Stomach (tissue), 8 donors: ENCODE measurements at regions not wholly inside any gene's neighbourhood (a gene's known extent, or its start where the extent isn't known, plus 50 kb on each side); places are given as distances from the start of the nearest gene placed in this dataset.

Source experiments
- DNase-seq, 2 donors: peaks; one replicate each; pipeline versions ENCODE4 v3.0.0 to v3.0.0-alpha.2; 2013 to 2019
- H3K27ac ChIP-seq, 5 donors: fragments of 200-600 bp in 4 of 5; sonication (generic) in 4 of 5; one replicate each; pipeline ENCODE4 v1.5.1; 2013 to 2019; ENCODE audit warnings: mild to moderate bottlenecking in 1 of 5, moderate library complexity in 1 of 5
- H3K27me3 ChIP-seq, 3 donors: fragments of 200-600 bp; sonication (generic); one replicate each; pipeline ENCODE4 v1.5.1; 2017 to 2019; ENCODE audit warnings: mixed run types in 1 of 3
- H3K36me3 ChIP-seq, 4 donors: fragments of 200-600 bp; sonication (generic); 1 replicate in 3 of 4; 2 replicates in 1 of 4; pipeline ENCODE4 v1.5.1; 2016 to 2019
- H3K4me1 ChIP-seq, 4 donors: fragments of 200-600 bp; sonication (generic); one replicate each; pipeline ENCODE4 v1.5.1; 2016 to 2019
- H3K4me3 ChIP-seq, 4 donors: fragments of 200-600 bp; sonication (generic) in 3 of 4; one replicate each; pipeline ENCODE4 v1.5.1; 2016 to 2019; ENCODE audit warnings: mild to moderate bottlenecking in 1 of 4
- H3K9me3 ChIP-seq, 4 donors: fragments of 200-600 bp; sonication (generic); one replicate each; pipeline ENCODE4 v1.5.1; 2016 to 2019
- EP300 ChIP-seq: sonication (generic); formaldehyde crosslinking; IDR thresholded peaks from one replicate; pipeline ENCODE4 v1.6.1; 2017; ENCODE audit warnings: antibody characterized with exemption
- POLR2A ChIP-seq, 4 donors: fragments of 450-650 bp; IDR thresholded peaks; one replicate each; pipeline ENCODE4 v1.6.1; 2016; ENCODE audit warnings: antibody characterized with exemption in 4 of 4, control low read depth in 2 of 4, mild to moderate bottlenecking in 1 of 4, moderate library complexity in 1 of 4
- POLR2AphosphoS5 ChIP-seq, 3 donors: sonication (generic); formaldehyde crosslinking; IDR thresholded peaks; one replicate each; pipeline ENCODE4 v1.6.1; 2016; ENCODE audit warnings: antibody characterized with exemption in 3 of 3
- WGBS, 5 donors: extraction: QIAGEN DNeasy Blood & Tissue Kit in 3 of 5; methylation state at CpG; one replicate each; pipeline versions ENCODE4 v1.1.5 to v1.1.7; 2013 to 2018; 5-methylcytosine and 5-hydroxymethylcytosine counted together
- intact Hi-C: fragments of 100-400 bp; cut with DNase I; formaldehyde crosslinking; loops from one replicate; pipeline ENCODE4 v1.15.1; 2023; ENCODE audit warnings: low total_unique reads
- TF ChIP-seq, protein P1 (sequence below), 7 experiments: fragments of 450-650 bp in 4 of 7; fragments of 200-600 bp in 3 of 7; sonication (generic) in 3 of 7; IDR thresholded peaks; one replicate each; pipeline ENCODE4 v1.5.1; 2016 to 2019; ENCODE audit warnings: antibody characterized with exemption in 7 of 7, control low read depth in 2 of 7, mild to moderate bottlenecking in 1 of 7
- donor health status: healthy with polysubstance abuse.
- donor health status: Bipolar disorder and iron deficiency.
- donor health status: healthy.

DNA sequence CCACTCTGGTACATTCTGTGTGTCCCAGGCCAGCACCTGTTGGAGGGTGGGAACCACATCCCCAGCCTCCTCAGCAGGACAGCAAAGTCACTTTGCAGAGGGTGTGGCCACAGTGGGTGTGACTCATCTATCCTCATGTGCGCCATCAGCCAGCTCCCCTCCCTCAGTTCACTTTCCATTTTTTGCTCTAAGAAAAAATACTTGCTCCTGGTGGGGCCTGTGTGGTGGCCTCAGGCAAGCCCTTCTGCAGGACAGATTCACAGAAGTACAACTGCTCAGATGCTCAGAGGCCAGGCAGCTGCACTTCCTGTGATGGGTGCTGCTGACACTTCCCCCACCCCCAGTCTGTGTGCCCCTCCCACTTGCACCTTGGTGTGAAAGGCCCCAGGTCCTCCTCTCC is 78.3 kb upstream of the ALDH1L1 start:
- no peaks in the 10 kb centered on the region for H3K9me3 ChIP-seq
- no peak for TF ChIP-seq EP300
- no peak for TF ChIP-seq POLR2A (IDR thresholded peaks at IDR 0.05)
- TF ChIP-seq POLR2AphosphoS5 (IDR thresholded peaks at IDR 0.05), result no peak
- TF ChIP-seq, protein P1, sequence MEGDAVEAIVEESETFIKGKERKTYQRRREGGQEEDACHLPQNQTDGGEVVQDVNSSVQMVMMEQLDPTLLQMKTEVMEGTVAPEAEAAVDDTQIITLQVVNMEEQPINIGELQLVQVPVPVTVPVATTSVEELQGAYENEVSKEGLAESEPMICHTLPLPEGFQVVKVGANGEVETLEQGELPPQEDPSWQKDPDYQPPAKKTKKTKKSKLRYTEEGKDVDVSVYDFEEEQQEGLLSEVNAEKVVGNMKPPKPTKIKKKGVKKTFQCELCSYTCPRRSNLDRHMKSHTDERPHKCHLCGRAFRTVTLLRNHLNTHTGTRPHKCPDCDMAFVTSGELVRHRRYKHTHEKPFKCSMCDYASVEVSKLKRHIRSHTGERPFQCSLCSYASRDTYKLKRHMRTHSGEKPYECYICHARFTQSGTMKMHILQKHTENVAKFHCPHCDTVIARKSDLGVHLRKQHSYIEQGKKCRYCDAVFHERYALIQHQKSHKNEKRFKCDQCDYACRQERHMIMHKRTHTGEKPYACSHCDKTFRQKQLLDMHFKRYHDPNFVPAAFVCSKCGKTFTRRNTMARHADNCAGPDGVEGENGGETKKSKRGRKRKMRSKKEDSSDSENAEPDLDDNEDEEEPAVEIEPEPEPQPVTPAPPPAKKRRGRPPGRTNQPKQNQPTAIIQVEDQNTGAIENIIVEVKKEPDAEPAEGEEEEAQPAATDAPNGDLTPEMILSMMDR (IDR thresholded peaks at IDR 0.05), result no peak
- no peak for DNase-seq
- WGBS, 5 donors, result 61 to 80% (median 65%) methylated on average over 1 of the region's 1 CpG
- intact Hi-C loops, result loop anchor here (5.0 to 10.0 kb wide), 2 partner anchors 106 to 134 kb away; partner anchors contain the start of gene CFAP100
- H3K36me3 ChIP-seq, result no peaks in the 10 kb centered on the region
- no peaks in the 10 kb centered on the region for H3K27me3 ChIP-seq
- no peak overlapping the region for H3K4me3 ChIP-seq
- no peak overlapping the region for H3K27ac ChIP-seq
- peaks cover 0 to 17% (median 9%) of the 10 kb centered on the region in 4 donors for H3K4me1 ChIP-seq

DNA sequence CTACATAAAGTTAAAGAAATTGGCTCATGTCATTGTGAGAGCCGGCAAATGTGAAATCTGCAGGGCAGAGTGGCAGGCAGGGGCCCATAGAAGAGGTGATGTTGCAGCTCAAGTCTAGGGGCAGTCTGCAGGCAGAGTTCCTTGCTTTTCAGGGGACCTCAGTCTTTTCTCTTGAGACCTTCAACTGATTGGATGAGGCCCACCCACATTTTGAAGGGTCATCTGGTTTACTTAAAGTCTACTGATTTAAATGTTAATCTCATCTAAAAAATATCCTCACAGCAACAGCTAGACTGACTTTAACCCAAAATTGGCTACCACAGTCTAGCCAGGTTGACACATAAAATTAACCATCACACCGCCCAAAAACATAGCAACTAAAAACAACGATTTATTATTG is 77.6 kb upstream of the ALDH1L1 start:
- TF ChIP-seq POLR2A (IDR thresholded peaks at IDR 0.05) (no peak), EP300 (no peak), POLR2AphosphoS5 (IDR thresholded peaks at IDR 0.05) (no peak)
- TF ChIP-seq, protein P1 (IDR thresholded peaks at IDR 0.05), result no peak
- Histone ChIP-seq H3K4me1 (peaks cover 0 to 17% (median 9%) of the 10 kb centered on the region in 4 donors), H3K27me3 (no peaks in the 10 kb centered on the region), H3K36me3 (no peaks in the 10 kb centered on the region), H3K9me3 (no peaks in the 10 kb centered on the region), H3K4me3 (no peak overlapping the region), H3K27ac (no peak overlapping the region)
- intact Hi-C loops, result loop anchor here (5.0 to 10.0 kb wide), 2 partner anchors 107 to 134 kb away; partner anchors contain the start of gene CFAP100
- no peak for DNase-seq
- 95 to 98% (median 96%) methylated on average over 3 of the region's 3 CpGs for WGBS, 5 donors

DNA sequence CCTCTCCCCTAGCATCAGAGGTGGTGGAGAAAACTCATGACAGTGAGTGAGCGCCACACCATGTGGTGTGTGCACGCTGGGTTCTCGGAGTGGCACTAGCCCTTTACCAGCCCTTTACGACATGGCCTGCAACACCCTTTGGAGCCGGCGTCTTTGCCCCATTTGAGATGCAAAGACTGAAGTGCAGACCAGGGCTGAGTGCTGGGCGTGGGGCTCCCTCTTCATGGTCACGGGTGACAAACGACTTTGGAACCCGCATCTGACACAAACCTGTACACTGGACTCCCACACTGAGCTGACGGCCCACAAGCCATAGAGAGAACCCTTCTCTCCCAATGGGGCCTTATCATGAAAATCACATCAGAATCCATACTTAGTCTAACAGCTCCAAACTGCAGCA is 76.8 kb upstream of the ALDH1L1 start:
- Histone ChIP-seq H3K4me1 (peaks cover 0 to 17% (median 9%) of the 10 kb centered on the region in 4 donors), H3K36me3 (no peaks in the 10 kb centered on the region), H3K27ac (no peak overlapping the region), H3K27me3 (no peaks in the 10 kb centered on the region), H3K4me3 (no peak overlapping the region), H3K9me3 (no peaks in the 10 kb centered on the region)
- WGBS, 5 donors, result 83 to 93% (median 90%) methylated on average over 11 of the region's 11 CpGs
- TF ChIP-seq, protein P1 (IDR thresholded peaks at IDR 0.05), result no peak
- TF ChIP-seq POLR2AphosphoS5 (IDR thresholded peaks at IDR 0.05) (no peak), EP300 (no peak), POLR2A (IDR thresholded peaks at IDR 0.05) (no peak)
- intact Hi-C loops, result loop anchor here (5.0 to 10.0 kb wide), 2 partner anchors 108 to 135 kb away; partner anchors contain the start of gene CFAP100
- no peak for DNase-seq

DNA sequence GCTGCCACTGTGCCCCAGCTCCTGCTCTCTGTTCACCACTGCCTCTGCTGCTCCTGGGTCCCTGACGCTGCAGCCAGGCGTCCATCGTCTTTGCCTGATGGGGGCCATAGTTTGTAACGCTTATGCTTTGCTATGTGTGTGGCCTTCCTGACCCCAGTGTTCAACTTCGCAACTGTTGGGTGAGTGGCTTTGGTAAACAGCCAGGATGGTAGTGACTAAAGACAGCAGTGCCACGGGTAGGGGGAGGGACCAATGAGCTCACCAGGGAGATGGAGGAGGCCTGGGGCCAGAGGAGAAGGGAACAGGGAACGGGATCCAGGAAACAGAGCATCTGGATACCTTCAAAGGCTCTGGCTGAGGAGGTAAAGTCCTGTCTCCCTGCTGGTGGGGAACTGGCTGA is 75.9 kb upstream of the ALDH1L1 start:
- intact Hi-C loops, result loop anchor here (5.0 to 10.0 kb wide), 2 partner anchors 109 to 136 kb away; partner anchors contain the start of gene CFAP100
- Histone ChIP-seq H3K4me3 (no peak overlapping the region), H3K36me3 (no peaks in the 10 kb centered on the region), H3K27ac (no peak overlapping the region), H3K9me3 (no peaks in the 10 kb centered on the region), H3K27me3 (no peaks in the 10 kb centered on the region), H3K4me1 (peaks cover 0 to 14% (median 8%) of the 10 kb centered on the region in 4 donors)
- no peak for DNase-seq
- WGBS, 5 donors, result 64 to 74% (median 73%) methylated on average over 7 of the region's 7 CpGs
- TF ChIP-seq EP300 (no peak), POLR2AphosphoS5 (IDR thresholded peaks at IDR 0.05) (no peak), POLR2A (IDR thresholded peaks at IDR 0.05) (no peak)
- TF ChIP-seq, protein P1 (IDR thresholded peaks at IDR 0.05), result no peak
